ENCODE measurements at regions not wholly inside any gene's neighbourhood (a gene's known extent, or its start where the extent isn't known, plus 50 kb on each side); places are given as distances from the start of the nearest gene placed in this dataset.

- TF ChIP-seq, protein P1, sequence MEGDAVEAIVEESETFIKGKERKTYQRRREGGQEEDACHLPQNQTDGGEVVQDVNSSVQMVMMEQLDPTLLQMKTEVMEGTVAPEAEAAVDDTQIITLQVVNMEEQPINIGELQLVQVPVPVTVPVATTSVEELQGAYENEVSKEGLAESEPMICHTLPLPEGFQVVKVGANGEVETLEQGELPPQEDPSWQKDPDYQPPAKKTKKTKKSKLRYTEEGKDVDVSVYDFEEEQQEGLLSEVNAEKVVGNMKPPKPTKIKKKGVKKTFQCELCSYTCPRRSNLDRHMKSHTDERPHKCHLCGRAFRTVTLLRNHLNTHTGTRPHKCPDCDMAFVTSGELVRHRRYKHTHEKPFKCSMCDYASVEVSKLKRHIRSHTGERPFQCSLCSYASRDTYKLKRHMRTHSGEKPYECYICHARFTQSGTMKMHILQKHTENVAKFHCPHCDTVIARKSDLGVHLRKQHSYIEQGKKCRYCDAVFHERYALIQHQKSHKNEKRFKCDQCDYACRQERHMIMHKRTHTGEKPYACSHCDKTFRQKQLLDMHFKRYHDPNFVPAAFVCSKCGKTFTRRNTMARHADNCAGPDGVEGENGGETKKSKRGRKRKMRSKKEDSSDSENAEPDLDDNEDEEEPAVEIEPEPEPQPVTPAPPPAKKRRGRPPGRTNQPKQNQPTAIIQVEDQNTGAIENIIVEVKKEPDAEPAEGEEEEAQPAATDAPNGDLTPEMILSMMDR (IDR thresholded peaks at IDR 0.05), result no peak
- TF ChIP-seq EP300 (IDR thresholded peaks at IDR 0.05) (no peak), POLR2A (IDR thresholded peaks at IDR 0.05) (no peak)
Measured at GRCh38 chr5:85656050-85656449, 961.7 kb upstream of the COX7C start.
